Esophagus muscularis mucosa (tissue), 4 donors: ENCODE measurements at regions not wholly inside any gene's neighbourhood (a gene's known extent, or its start where the extent isn't known, plus 50 kb on each side); places are given as distances from the start of the nearest gene placed in this dataset.

ENCODE experiments used
- DNase-seq: peaks from one replicate; pipeline ENCODE4 v3.0.0-alpha.2; 2017; ENCODE audit errors: extremely low spot score
- H3K27ac ChIP-seq, 4 donors: fragments of 200-600 bp; sonication (generic); replicated peaks in 1 of 4; 1 replicate in 3 of 4; 2 replicates in 1 of 4; pipeline ENCODE4 v1.5.1; 2016 to 2019; ENCODE audit warnings: mild to moderate bottlenecking in 1 of 4
- H3K27me3 ChIP-seq, 4 donors: fragments of 200-600 bp; sonication (generic); one replicate each; pipeline versions ENCODE4 v1.5.1 to v1.6.0; 2016 to 2019
- H3K36me3 ChIP-seq, 4 donors: fragments of 200-600 bp; sonication (generic); one replicate each; pipeline ENCODE4 v1.5.1; 2016 to 2019
- H3K4me1 ChIP-seq, 4 donors: fragments of 200-600 bp; sonication (generic); one replicate each; pipeline ENCODE4 v1.5.1; 2016 to 2019
- H3K4me3 ChIP-seq, 4 donors: fragments of 200-600 bp; sonication (generic); 1 replicate in 2 of 4; 2 replicates in 2 of 4; pipeline ENCODE4 v1.5.1; 2016 to 2019; ENCODE audit warnings: mild to moderate bottlenecking in 4 of 4, moderate library complexity in 1 of 4
- H3K9me3 ChIP-seq, 4 donors: fragments of 200-600 bp; sonication (generic); 1 replicate in 3 of 4; 2 replicates in 1 of 4; pipeline ENCODE4 v1.5.1; 2016 to 2019
- EP300 ChIP-seq: sonication (generic); formaldehyde crosslinking; IDR thresholded peaks from one replicate; pipeline ENCODE4 v1.6.1; 2017; ENCODE audit warnings: antibody characterized with exemption
- POLR2A ChIP-seq: fragments of 450-650 bp; IDR thresholded peaks from one replicate; pipeline ENCODE4 v1.6.1; 2017; ENCODE audit warnings: antibody characterized with exemption, moderate library complexity, mild to moderate bottlenecking, low read depth
- POLR2AphosphoS5 ChIP-seq, 2 donors: sonication (generic); formaldehyde crosslinking; IDR thresholded peaks; one replicate each; pipeline ENCODE4 v1.6.1; 2017; ENCODE audit warnings: antibody characterized with exemption in 2 of 2
- WGBS: methylation state at CpG from one replicate; pipeline ENCODE4 v1.1.5; 2018; 5-methylcytosine and 5-hydroxymethylcytosine counted together
- intact Hi-C: fragments of 100-400 bp; cut with DNase I; formaldehyde crosslinking; loops from one replicate; pipeline ENCODE4 v1.15.1; 2023
- TF ChIP-seq, protein P1 (sequence below), 3 experiments: fragments of 200-600 bp in 2 of 3; fragments of 450-650 bp in 1 of 3; sonication (generic) in 2 of 3; IDR thresholded peaks; one replicate each; pipeline ENCODE4 v1.5.1; 2017 to 2019; ENCODE audit warnings: antibody characterized with exemption in 3 of 3, mild to moderate bottlenecking in 2 of 3, moderate library complexity in 1 of 3

DNA sequence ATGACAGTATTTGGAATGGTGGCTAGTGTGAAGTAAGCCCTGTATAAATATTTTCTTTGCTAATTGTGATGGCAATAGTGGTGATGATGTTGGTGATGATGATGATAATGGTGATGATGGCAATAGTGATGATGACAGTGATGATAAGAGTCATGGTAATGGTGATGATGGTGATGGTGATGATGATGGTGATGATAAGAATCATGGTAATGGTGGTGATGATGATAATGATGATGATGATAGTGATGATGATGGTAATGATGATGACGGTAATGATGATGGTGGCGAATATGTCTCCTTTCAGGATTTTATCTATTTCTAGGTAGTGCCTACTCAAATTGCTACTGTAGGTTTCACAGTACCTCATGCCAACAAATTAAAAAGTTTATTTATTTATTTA lies 205.4 kb downstream of the GALR1 start:
- no peaks in the 10 kb centered on the region for H3K36me3 ChIP-seq
- H3K9me3 ChIP-seq, result no peaks in the 10 kb centered on the region
- no peak for TF ChIP-seq POLR2AphosphoS5 (IDR thresholded peaks at IDR 0.05)
- H3K27me3 ChIP-seq, result peaks cover 0 to 5% (median 0%) of the 10 kb centered on the region in 4 donors
- H3K27ac ChIP-seq, result no peak overlapping the region
- H3K4me1 ChIP-seq, result peaks cover 0 to 14% (median 3%) of the 10 kb centered on the region in 4 donors
- DNase-seq, result no peak
- intact Hi-C loops, result no loop called here
- 91% methylated on average over 2 of the region's 2 CpGs for WGBS
- no peak overlapping the region for H3K4me3 ChIP-seq

DNA sequence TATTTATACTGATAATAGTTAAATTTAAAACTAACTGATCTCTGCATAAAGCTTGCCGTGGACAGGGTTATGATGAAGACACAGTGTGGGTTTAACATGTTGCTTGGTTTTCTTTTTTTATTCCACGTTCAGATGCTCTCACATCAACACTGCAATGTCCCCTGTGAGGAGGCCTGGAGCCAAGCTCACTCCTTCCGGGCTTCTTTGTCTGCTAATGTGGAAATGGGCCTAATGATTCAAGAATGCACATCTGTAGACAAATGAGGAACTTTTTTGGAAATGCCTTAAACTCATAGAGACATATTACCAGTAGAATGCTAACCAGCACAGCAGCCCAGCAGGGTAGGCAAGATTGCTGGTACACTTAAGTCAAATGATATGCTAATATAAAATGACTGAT lies 208.0 kb downstream of the GALR1 start:
- Histone ChIP-seq H3K27ac (no peak overlapping the region), H3K36me3 (no peaks in the 10 kb centered on the region), H3K27me3 (no peaks in the 10 kb centered on the region), H3K9me3 (no peaks in the 10 kb centered on the region), H3K4me3 (no peak overlapping the region), H3K4me1 (peaks cover 0 to 14% (median 3%) of the 10 kb centered on the region in 4 donors)
- intact Hi-C loops, result no loop called here
- TF ChIP-seq, protein P1, sequence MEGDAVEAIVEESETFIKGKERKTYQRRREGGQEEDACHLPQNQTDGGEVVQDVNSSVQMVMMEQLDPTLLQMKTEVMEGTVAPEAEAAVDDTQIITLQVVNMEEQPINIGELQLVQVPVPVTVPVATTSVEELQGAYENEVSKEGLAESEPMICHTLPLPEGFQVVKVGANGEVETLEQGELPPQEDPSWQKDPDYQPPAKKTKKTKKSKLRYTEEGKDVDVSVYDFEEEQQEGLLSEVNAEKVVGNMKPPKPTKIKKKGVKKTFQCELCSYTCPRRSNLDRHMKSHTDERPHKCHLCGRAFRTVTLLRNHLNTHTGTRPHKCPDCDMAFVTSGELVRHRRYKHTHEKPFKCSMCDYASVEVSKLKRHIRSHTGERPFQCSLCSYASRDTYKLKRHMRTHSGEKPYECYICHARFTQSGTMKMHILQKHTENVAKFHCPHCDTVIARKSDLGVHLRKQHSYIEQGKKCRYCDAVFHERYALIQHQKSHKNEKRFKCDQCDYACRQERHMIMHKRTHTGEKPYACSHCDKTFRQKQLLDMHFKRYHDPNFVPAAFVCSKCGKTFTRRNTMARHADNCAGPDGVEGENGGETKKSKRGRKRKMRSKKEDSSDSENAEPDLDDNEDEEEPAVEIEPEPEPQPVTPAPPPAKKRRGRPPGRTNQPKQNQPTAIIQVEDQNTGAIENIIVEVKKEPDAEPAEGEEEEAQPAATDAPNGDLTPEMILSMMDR (IDR thresholded peaks at IDR 0.05), result no peak
- TF ChIP-seq POLR2A (no peak), POLR2AphosphoS5 (IDR thresholded peaks at IDR 0.05) (no peak)
- DNase-seq, result no peak
- WGBS, result 30% methylated on average over 3 of the region's 3 CpGs

DNA sequence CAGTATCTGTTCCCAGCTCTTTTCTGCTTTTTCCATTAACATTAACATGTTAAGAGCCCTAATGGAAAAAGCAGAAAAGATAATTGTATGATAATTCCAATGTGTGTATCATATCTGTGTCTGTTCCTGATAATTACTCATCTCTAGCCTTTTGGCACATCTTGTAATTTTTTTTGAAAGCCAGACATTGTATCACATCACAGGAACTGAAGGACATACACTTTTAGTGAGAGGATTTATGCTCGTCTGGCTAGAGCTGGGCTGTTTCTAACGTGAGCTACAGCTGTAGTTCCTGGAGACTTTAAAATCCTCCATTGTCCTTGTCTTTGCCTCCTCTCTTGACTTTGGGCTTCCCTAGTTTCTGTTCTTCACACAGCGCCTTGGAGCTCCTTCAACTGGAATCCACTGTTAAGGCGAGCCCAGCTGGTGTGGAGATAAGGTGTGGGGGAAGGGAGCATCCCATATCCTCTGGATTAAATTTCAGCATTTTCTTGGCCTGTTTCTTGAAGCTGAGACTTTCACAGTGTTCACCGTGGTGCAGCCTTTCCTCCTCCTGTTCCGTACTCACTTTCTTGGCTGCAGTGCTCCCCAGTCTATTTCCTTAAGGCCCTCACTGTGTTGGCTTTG lies 211.5 kb downstream of the GALR1 start:
- Histone ChIP-seq H3K27ac (no peak overlapping the region), H3K4me3 (no peak overlapping the region), H3K27me3 (no peaks in the 10 kb centered on the region), H3K9me3 (no peaks in the 10 kb centered on the region), H3K4me1 (peaks cover 0 to 14% (median 3%) of the 10 kb centered on the region in 4 donors), H3K36me3 (no peaks in the 10 kb centered on the region)
- intact Hi-C loops, result no loop called here
- DNase-seq, result no peak
- 58% methylated on average over 6 of the region's 6 CpGs for WGBS
- no peak for TF ChIP-seq EP300
- no peak for TF ChIP-seq POLR2AphosphoS5 (IDR thresholded peaks at IDR 0.05)
- TF ChIP-seq, protein P1 (IDR thresholded peaks at IDR 0.05), result no peak
- no peak for TF ChIP-seq POLR2A

- Histone ChIP-seq H3K36me3 (no peaks in the 10 kb centered on the region), H3K4me1 (no peaks in the 10 kb centered on the region), H3K4me3 (no peak overlapping the region), H3K9me3 (no peaks in the 10 kb centered on the region), H3K27ac (no peak overlapping the region), H3K27me3 (no peaks in the 10 kb centered on the region)
- intact Hi-C loops, result no loop called here
- DNase-seq, result no peak
- WGBS, result 69% methylated on average over 3 of the region's 3 CpGs
- TF ChIP-seq POLR2AphosphoS5 (IDR thresholded peaks at IDR 0.05) (no peak), POLR2A (no peak), EP300 (no peak)
- TF ChIP-seq, protein P1 (IDR thresholded peaks at IDR 0.05), result no peak
These were observed 215.3 kb downstream of the GALR1 start for GRCh38 chr18:77464917-77465316.

GRCh38 chr18:77466890-77467289 lies 217.2 kb downstream of the GALR1 start:
- no peak overlapping the region for H3K4me3 ChIP-seq
- intact Hi-C loops, result no loop called here

More at GRCh38 chr18:77466890-77467289, 217.2 kb downstream of the GALR1 start:
- Histone ChIP-seq H3K9me3 (no peaks in the 10 kb centered on the region), H3K27me3 (peaks cover 0 to 8% (median 0%) of the 10 kb centered on the region in 4 donors), H3K4me1 (no peaks in the 10 kb centered on the region), H3K27ac (no peak overlapping the region), H3K36me3 (no peaks in the 10 kb centered on the region)
- TF ChIP-seq POLR2A (no peak), EP300 (no peak), POLR2AphosphoS5 (IDR thresholded peaks at IDR 0.05) (no peak)
- TF ChIP-seq, protein P1 (IDR thresholded peaks at IDR 0.05), result no peak
- no peak for DNase-seq
